Stimulated activated CD4-positive, alpha-beta T cell treated with anti-CD3 and anti-CD28 coated beads, Interleukin-12 subunit alpha, Interleukin-12 subunit beta, amount 100 ng/mL, for 48 hours (primary cell): ENCODE measurements at regions not wholly inside any gene's neighbourhood (a gene's known extent, or its start where the extent isn't known, plus 50 kb on each side); places are given as distances from the start of the nearest gene placed in this dataset.
"Not testable (repeated sequence)": the region's sequence is repeated elsewhere in the genome, so short reads cannot be mapped to it uniquely, and the experiment has no call there.

Source experiments
- DNase-seq, 3 donors: peaks; one replicate each; pipeline ENCODE4 v3.0.0-alpha.2; 2020; ENCODE audit warnings: low read depth in 2 of 3, low spot score in 1 of 3

DNA sequence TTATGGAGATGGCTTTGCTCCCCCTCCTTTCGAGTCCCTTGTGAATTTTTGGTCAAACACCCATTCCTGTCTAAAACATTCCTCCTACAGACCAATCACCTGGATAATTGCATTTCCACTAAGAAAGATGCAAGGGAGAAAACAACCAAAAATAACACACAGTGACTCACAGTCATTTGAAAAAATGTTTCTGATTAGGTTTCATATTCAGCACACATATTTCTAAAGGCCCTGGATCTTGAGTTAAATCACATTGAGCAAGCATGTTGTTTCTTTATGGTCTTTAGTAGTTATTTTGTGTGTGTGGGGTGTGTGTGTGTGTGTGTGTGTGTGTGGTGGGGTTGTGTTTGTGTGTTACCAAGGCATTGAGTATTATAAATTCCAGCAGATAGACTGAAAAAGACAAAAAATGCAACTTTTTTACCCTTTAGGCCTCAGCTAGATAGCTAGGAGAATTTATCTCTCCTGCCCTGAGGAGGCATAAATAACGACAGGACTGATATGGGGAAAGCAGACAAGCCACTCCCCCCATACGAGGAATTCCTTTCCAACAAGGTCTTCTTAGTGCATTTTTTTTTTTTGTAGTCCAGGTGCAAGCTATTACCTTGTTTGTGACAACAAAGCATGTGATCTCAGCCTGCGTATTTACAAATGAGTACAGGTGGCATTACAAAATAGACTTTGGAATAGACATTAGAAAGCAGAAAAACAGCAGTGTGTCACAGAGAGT is 265.4 kb upstream of the ADGRL3 start:
- DNase-seq = no peak

DNA sequence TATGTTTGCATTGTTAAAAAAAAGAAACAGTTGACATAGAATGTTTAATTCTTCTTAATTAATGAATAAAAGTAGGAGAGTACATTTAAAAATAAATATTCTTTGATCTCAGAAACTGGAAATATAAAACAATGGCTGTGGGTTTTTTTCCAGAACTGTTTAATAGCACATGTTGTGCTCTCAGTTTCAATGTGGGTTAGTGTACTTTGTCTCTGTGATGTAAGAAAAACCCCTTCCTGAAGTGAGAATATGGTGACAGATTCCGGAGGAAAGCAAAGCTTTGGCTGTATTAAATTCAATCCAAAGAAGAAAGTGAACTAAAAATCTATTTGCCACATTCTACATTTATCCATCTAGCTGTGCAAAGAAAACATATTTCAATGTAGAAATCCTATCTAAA is 261.9 kb upstream of the ADGRL3 start:
- DNase-seq = no peak

DNA sequence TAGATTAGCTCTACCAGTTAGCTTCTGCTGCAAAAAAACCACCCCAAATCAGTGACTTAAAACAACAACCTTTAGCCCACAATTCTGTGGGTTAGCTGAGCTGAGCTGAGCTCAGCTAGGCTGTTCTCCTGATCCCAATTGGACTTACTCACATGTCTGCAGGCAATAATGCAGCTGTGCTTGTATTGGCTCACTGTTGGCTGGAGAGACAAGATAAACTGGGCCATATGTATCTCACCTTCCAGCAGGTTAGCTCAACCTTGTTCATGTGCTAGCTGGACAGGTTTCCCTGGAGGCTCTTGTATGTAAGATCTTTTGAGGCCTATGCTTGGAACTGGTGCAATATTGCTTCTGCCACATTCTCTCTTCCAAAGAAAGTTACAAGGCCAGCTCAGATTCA is 261.5 kb upstream of the ADGRL3 start:
- no peak for DNase-seq

DNA sequence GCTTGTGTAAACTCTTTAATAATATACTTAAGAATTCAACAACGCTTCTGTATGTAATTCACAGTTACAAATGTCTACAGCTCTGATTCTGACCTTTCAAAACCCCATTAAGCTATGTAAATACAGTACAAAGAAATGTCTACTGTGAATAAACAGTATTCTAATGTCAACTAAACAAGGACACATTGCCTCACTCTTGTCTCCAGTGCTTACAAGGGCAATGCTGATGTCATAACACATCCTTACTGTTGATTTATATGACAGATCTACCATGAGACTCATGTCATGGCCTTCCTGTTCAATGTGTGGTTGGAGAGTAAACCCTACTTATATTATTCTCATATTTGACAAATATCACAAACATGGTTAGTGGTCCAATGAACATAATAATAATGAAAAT is 256.1 kb upstream of the ADGRL3 start:
- no peak for DNase-seq

DNA sequence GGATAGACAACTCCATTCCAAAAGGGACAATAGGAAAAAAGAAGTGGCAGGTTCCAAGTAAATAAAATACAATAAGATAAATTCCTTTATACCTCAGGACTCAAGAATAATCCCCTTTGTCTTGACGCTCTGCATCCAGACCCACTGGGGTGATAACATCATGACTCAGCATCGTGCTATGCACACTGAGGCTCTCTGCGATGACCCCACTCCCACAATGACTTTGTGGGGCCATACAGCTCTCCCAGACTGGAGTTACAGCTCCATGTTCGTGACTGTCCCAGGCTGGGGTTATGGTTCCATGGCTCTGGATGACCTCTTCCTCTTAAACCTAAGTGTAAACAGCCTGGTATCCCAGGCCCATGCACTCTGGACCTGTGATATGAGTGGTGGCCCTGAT is 254.5 kb upstream of the ADGRL3 start:
- DNase-seq = no peak

DNA sequence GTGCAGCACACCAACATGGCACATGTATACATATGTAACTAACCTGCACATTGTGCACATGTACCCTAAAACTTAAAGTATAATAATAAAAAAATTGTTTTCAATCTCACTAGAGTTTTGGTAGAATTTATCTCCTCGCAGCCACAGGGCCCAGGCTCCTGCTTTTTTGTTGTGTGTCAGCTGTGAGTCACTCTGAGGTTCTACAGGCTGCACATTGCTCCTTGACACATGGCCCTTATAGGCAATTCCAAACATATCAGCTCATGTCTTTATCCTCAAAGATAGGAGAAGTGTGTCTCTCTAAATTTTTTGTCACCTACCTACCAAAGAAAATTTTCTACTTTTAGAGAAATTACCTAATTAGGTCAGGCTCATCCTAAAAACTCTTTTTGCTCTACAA is 252.1 kb upstream of the ADGRL3 start:
- DNase-seq = no peak

DNA sequence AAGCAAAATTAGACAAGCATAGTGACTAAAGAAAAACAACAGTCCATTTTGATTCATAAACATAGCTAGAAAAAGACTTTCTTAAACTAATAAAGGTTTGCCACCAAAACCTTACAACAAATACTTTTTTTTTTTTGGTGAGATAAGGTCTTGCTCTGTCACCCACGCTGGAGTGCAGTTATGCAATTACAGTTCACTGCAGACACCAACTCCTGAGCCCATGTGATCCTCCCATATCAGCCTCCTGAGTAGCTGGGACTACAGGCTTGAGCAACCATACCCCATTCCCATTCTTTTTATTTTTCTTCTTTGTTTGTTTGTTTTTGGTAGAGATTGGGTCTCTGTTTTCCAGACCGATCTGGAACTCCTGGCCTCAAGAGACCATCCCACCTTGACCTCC is 247.2 kb upstream of the ADGRL3 start:
- DNase-seq = no peak

DNA sequence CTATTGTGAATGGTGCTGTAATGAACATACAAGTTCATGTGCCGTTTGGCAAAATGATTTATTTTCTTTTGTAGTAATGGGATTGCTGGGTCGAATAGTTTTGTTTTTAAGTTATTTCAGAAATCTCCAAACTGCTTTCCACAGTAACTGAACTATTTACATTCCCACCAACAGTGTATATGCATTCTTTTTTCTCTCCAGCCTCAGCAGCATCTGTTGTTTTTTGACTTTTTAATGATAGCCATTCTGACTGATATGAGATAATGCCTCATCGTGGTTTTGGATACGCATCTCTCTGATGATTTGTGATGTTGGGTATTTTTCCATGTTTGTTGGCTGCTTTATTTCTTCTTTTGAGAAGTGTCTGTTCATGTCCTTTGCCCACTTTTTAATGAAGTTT is 246.3 kb upstream of the ADGRL3 start:
- no peak for DNase-seq

DNA sequence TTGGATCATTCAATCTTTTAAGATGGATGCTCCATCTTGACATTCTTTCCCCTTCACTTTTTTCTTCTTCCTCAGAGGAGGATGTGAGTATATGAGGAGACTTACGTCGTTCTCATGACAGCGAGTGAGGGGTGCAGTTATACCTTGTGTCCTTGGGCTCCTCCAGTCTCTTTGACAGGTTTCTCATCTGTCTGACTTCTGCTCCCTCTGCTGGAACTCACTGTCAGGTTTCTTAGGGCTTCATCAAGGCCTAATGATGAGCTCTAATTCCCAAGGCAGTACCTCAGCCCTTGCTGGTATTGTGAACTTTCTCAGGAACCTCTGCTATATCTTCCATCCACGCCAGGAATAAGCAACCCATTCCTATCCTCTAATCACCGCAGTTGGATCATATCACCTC is 237.8 kb upstream of the ADGRL3 start:
- no peak for DNase-seq

DNA sequence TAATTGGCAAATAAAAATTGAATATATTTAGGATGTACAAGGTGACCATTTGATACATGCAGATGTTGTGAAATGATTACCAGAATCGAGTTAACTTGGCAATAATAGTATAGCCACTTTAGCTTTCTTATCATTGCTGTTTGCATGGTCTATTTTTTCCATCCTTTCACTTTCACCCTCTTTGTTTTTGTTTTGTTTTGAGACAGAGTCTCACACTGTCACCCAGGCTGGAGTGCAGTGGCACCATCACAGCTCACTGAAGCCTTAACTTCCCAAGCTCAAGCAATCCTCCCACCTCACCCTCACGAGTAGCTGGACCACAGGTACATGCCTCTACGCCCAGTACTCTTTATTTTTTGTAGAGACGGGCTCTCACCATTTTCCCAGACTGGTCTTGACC is 218.6 kb upstream of the ADGRL3 start:
- no peak for DNase-seq

DNA sequence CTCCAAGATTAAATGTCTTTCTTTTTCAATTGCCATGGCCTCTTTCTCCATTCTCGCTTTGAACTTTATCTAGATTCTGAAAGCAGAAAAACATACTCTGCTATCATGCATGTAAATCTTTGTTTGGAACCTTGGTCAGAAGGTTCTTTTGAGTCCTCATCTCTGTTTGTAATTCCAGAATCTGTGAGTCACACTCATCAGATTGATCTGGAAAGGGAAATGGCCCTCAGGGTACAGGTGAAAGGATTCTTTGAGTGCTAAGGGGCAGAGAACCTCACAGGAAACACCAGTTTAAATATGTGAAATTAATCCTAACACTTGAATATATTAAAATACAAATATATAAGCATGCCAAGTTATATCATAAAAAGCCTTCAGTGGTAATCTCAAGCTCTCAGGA is 211.0 kb upstream of the ADGRL3 start:
- DNase-seq = no peak

DNA sequence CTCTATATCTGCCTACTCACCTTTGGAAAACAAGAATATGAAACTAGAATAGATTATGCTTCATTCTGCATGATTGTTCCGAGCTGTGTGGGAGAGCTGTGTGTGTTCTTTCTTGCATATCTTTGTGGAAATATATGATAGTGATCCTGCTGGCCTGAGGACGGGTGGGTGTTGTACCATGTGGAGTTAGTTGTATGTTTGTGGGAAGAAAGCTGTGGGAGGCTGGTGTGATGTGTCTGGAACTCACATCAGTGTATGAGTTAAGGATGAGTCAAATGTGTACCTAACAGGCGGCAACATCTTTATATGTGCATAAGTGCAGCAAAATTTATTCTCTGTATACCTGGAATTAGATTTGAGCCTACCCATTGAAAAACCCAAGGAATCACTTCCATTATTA is 208.1 kb upstream of the ADGRL3 start:
- no peak for DNase-seq

DNA sequence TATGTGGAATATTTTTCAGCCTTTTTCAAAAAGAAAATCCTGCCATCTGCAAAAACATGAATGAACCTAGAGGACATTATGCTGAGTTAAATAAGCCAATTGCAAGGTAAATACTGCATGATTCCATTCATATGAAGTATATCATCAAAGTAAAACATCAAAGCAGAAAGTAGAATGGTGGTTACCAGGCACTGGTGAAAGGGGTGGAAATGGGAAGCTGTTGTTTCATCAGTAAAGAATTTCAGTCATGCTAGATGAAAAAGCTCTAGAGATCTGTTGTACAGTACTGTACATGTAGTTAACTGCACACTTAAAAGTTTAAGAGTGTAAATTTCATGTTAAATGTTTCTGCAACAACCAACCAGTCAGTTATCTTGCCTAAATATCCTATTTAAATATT is 196.8 kb upstream of the ADGRL3 start:
- DNase-seq = no peak

DNA sequence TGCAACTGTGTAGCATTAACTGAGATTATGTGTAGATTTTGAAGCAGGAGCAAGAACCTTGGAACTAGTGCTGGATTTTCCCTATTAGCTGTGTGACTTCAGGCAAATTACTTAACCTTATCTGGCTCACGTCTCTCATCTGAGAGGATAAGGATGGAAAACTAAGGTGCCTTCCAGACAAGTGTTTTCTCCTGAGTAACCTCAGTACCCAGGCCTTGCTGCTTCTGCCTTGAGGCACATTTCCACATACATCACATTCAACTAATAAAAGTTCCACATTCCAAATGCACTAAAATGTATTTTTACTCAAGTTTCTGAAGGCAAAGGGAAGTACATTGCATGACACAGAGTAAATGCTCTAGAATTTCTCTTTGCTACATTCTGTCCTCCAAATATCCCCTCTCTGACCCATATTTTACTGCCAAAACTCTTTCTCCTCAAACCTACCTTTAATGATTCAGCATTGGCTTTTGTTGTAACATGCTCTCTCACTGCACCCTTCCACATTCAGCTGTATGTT is 195.4 kb upstream of the ADGRL3 start:
- DNase-seq = no peak

DNA sequence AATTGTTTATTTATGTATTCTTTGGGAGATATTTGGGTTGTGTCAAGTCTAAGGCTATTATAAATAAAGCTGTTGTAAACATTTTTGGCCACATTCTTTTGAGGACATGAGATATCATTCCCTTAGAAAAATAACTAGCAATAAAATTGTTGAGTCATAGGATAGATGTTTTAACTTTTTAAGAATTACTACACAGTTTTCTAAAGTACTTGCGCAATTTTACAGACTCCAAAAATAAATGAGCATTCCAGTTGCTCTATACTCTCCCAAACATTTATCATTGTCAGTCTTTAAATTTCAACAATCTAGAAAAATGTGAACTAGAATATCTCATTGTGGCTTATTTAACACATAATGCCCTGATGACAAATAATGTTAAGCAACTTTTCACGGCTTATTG is 189.1 kb upstream of the ADGRL3 start:
- no peak for DNase-seq

DNA sequence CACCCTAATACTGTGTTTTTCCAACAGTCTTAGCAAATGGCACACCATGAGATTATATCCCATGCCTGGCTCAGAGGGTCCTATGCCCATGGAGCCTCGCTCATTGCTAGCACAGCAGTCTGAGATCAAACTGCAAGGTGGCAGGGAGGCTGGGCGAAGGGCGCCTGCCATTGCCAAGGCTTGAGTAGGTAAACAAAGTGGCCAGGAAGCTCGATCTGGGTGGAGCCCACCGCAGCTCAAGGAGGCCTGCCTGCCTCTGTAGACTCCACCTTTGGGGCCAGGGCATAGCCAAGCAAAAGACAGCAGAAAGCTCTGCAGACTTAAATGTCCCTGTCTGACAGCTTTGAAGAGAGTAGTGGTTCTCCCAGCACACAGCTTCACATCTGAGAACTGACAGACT is 188.2 kb upstream of the ADGRL3 start:
- DNase-seq = not testable (repeated sequence)

DNA sequence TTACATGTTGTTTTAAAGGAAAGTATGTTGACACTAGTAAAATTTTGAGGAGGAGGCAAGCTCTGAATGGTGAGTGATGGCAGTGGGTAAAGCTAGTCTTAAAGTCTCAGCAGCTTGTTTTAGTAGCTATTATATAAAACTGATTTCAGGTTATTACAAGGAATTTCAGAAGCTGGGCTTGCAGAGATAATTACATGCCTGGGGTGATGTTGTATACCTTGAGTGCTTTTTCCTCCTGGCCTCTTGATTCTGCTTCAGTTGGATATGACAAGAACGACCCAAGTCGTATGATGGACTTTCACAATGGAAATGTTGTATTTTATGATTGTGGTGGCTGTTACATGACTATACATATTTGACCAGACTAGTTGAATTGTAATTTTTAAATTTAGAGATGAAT is 175.5 kb upstream of the ADGRL3 start:
- DNase-seq = no peak

DNA sequence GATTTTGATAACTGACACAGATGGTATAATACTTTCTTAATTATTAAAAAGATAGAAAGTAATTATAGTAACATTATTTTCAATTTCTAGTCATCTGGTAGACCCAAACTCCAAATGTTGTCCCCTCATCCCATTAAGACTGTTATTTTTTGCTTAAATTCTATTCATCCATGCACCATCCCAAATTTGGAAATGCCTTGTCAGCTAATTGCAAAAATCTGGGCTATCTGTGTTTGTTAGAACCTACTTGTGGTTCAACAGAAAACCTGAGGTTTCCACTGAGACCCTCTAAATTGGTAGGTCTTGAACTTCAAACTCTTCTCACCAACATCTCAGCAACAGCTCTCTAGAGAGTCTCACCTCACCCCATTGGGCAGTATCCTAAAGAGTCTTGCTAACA is 172.2 kb upstream of the ADGRL3 start:
- DNase-seq = no peak

DNA sequence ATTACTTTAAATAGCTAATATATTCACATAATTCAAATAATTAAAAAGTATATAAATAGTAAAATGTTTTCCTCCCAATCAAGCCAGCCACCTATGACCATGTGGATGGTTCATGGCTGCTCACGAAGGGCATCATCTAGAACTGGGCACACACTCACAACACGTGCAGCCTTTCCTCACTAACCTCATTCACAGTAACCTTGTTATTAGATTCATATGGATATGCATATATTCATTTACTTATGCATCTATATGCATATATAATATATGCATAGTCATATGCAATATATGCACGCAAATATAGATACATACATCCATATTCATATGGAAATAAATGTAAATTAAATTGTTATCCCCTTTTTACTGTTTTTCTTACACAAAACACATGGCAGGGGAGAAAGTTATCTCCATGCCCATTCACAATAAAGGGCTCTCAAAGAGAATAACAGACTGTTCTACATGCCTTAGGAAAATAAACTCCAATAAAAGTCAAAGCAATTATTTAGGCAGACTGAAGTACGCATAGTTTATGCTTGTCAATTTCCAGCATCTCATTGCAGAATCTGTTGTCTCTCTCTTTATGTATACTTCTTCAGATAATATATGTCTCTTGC is 163.9 kb upstream of the ADGRL3 start:
- no peak for DNase-seq

DNA sequence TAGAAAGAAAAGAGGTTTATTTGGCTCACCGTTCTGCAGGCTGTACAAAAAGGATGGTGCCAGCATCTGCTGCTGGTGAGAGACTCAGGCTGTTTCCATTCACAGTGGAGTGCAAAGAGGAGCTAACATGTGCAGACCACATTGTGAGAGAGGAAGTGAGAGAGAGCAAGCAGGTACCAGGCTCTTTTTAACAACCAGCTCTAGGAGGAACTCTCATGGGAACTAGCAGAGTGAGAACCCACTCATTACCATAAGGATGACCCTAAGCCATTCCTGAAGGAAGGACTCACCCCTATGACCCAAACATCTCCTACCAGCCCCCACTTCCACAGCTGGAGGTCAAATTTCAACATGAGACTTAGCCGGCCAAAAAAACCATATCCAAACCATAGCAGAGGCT is 158.6 kb upstream of the ADGRL3 start:
- no peak for DNase-seq

DNA sequence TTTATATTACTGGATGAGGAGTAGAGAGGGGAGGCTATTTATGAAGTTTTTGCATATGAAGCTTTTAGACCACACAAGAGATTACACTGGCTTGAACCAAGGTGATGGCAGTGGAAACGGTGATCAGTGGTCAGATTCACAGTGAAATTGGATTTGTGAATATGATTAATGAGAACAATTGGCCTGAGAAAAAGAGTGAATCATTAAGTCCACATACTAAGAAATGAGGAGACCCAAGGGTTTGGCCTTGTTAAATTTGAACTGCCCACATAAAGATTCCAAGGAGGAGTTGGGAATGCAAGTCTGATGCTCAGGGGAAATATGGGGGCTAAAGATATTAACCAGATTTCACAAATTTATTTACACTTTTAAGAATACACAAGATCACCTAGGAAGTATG is 155.3 kb upstream of the ADGRL3 start:
- no peak for DNase-seq

DNA sequence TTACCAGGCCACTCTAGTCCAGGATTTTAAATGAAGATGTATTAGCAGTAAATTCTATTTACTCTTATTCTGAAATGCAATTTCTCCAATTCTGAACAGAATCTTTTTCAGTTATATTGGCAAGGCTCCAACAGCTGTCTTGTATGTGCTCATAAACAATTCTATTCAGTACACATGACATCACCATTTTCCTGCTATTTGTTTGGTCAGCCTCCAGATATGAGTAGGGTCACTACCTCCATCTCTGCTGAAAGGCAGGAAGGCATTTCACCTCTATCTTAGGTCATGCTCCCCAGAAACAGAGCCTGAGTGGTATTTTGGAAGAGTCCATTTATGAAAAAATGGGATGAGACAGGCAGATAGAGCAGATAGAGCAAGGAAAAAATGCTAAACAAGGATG is 151.1 kb upstream of the ADGRL3 start:
- DNase-seq = no peak

DNA sequence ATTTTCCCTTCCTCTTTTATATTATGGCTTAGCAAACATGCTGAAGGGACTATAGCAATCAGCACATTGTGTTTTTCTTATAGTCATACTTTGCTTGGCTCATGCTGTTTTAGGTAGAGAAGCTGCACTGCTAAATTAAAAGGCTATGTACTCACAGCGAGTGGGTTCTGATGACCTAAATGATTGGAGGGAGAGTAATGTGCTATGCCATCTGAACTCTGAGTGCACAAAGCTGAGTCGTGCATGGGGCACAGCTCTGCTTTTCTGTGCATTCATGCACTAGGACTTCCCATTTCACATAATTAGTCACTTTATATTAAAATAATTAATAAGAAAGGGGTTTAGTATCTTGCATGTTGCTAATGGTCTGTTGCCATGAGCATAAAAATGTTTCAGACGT is 132.7 kb upstream of the ADGRL3 start:
- DNase-seq = no peak
